Endothelial cell (in vitro differentiated cells): ENCODE measurements at regions not wholly inside any gene's neighbourhood (a gene's known extent, or its start where the extent isn't known, plus 50 kb on each side); places are given as distances from the start of the nearest gene placed in this dataset.

Experiments used
- DNase-seq: peaks from one replicate; pipeline ENCODE4 v3.0.0; 2021; ENCODE audit warnings: low spot score
- H3K27ac Mint-ChIP-seq: one replicate; pipeline ENCODE4 v1.8.0; 2021; ENCODE audit warnings: mixed read lengths, inconsistent platforms; ENCODE audit not compliant: unreplicated experiment
- H3K27me3 Mint-ChIP-seq: one replicate; pipeline ENCODE4 v1.8.0; 2021; ENCODE audit warnings: mild to moderate bottlenecking, moderate library complexity, mixed read lengths, inconsistent platforms; ENCODE audit not compliant: unreplicated experiment
- H3K36me3 Mint-ChIP-seq: one replicate; pipeline ENCODE4 v1.8.0; 2021; ENCODE audit warnings: mild to moderate bottlenecking, low read depth, mixed read lengths, inconsistent platforms; ENCODE audit not compliant: unreplicated experiment
- H3K4me1 Mint-ChIP-seq: one replicate; pipeline ENCODE4 v1.8.0; 2021; ENCODE audit warnings: mild to moderate bottlenecking, mixed read lengths, inconsistent platforms; ENCODE audit not compliant: unreplicated experiment
- H3K4me3 Mint-ChIP-seq: one replicate; pipeline ENCODE4 v1.8.0; 2021; ENCODE audit warnings: mild to moderate bottlenecking, mixed read lengths, inconsistent platforms; ENCODE audit not compliant: unreplicated experiment
- H3K9me3 Mint-ChIP-seq: one replicate; pipeline ENCODE4 v1.8.0; 2021; ENCODE audit warnings: mixed read lengths, inconsistent platforms; ENCODE audit not compliant: unreplicated experiment
- CTCF ChIP-seq: fragments of 200-600 bp; sonication (generic); IDR thresholded peaks from one replicate; pipeline ENCODE4 v1.5.0; 2021; ENCODE audit warnings: antibody characterized with exemption; ENCODE audit not compliant: unreplicated experiment

GRCh38 chr2:4094743-4095142 is 391.4 kb downstream of the DCDC2C start:
- H3K27ac Mint-ChIP-seq, result no peak overlapping the region
- no peak overlapping the region for H3K4me3 Mint-ChIP-seq
- DNase-seq, result no peak
- peaks cover 18% of the 10 kb centered on the region for H3K9me3 Mint-ChIP-seq
- no peaks in the 10 kb centered on the region for H3K4me1 Mint-ChIP-seq
- no peak for TF ChIP-seq CTCF
- H3K36me3 Mint-ChIP-seq, result no peaks in the 10 kb centered on the region
- H3K27me3 Mint-ChIP-seq, result peaks cover 8% of the 10 kb centered on the region

- Mint-ChIP-seq H3K4me3 (no peak overlapping the region), H3K4me1 (no peaks in the 10 kb centered on the region), H3K27me3 (peaks cover 6% of the 10 kb centered on the region), H3K9me3 (peaks cover 13% of the 10 kb centered on the region), H3K27ac (no peak overlapping the region), H3K36me3 (no peaks in the 10 kb centered on the region)
- DNase-seq, result no peak
- TF ChIP-seq CTCF, result no peak
Measured at GRCh38 chr2:4096978-4097766, 393.8 kb downstream of the DCDC2C start.

- Mint-ChIP-seq H3K36me3 (no peaks in the 10 kb centered on the region), H3K27ac (no peak overlapping the region), H3K9me3 (peaks cover 13% of the 10 kb centered on the region), H3K4me3 (no peak overlapping the region), H3K27me3 (peaks cover 6% of the 10 kb centered on the region), H3K4me1 (no peaks in the 10 kb centered on the region)
- TF ChIP-seq CTCF, result no peak
- no peak for DNase-seq
Measured at GRCh38 chr2:4098137-4098536, 394.8 kb downstream of the DCDC2C start.

- no peak for TF ChIP-seq CTCF
- no peak for DNase-seq
- Mint-ChIP-seq H3K4me3 (no peak overlapping the region), H3K27ac (no peak overlapping the region), H3K36me3 (peaks cover 5% of the 10 kb centered on the region), H3K4me1 (no peaks in the 10 kb centered on the region), H3K27me3 (peaks cover 9% of the 10 kb centered on the region), H3K9me3 (peaks cover 19% of the 10 kb centered on the region)
Measured at GRCh38 chr2:4101936-4102335, 398.6 kb downstream of the DCDC2C start.

DNA sequence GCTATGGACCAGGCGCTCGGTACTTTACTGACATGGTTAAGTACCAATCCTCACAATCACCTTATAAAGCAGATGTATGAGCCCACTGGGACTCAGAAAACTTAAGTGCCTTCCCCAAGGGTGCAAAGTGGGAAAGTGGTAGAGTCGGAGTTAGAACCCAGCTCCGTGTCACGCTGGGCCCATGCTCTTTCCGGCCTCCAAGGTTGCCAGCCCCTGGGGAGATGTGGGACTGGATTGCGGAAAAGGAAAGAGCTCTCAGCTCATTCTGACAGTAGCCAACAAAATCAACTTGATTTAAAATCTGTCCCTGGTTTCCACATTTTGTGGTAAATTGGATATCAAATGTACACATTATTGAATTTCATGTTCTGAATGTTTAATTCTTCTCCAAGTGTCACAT is 403.8 kb downstream of the DCDC2C start:
- DNase-seq, result no peak
- no peak for TF ChIP-seq CTCF
- Mint-ChIP-seq H3K27ac (no peak overlapping the region), H3K4me3 (peak overlapping the region; percentile 43), H3K27me3 (peaks cover 10% of the 10 kb centered on the region), H3K36me3 (peaks cover 7% of the 10 kb centered on the region), H3K9me3 (peaks cover 21% of the 10 kb centered on the region), H3K4me1 (no peaks in the 10 kb centered on the region)
